Hindlimb muscle (tissue), 1 donor: ENCODE measurements at regions not wholly inside any gene's neighbourhood (a gene's known extent, or its start where the extent isn't known, plus 50 kb on each side); places are given as distances from the start of the nearest gene placed in this dataset.

ENCODE experiments used
- DNase-seq: peaks from one replicate; pipeline ENCODE4 v3.0.0-alpha.2; 2013

DNA sequence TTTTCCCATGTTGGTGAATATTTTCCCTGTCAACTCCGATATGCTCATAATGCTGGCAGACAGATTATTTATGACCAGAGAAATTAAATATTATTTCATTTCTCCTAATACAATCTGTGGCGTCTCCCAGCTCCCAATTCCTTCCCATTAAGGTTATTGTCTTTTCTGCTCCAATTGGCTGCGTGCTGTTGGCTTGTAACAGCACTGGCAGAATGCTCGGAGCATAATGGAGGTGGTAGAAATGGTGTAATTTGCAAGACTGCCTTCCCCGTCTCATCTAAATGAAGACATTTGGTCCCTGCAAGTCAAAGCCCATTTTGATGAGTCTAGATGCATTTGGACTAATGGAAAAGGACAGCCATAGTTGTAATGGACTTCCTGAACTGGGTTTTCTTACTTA, 601.7 kb downstream of the BRINP1 start:
- DNase-seq: no peak

DNA sequence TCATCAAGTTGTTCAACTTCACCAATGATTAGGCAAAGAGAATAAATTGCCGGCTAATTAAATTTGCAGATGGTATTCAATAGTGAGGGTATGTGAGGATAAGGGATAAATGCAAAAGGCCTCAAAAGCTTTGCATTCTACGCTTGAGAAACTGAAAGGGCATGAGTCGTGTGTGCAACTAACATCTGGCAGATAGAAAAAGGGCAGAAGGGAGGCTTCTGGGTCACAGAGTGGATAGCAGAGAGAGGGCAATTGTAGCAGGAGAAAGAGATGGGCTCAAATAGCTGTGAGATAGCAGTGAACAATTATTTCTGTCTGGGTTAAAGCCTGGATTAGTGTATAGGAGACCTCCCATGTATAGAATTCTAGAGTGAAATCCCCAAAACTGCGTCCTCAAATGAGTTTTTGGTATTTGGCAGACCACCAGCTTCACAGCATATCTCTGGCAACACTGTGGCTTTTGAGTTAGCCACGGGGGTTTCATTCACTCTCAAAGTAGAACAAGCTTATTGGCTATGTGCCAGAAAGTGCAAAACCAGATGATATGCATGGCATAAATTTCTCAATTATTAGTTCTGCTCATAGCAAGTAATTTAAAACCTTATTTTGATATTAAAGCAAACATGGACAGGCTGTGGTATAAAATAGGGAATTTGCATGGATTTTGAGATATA, 586.3 kb downstream of the BRINP1 start:
- no peak for DNase-seq

DNA sequence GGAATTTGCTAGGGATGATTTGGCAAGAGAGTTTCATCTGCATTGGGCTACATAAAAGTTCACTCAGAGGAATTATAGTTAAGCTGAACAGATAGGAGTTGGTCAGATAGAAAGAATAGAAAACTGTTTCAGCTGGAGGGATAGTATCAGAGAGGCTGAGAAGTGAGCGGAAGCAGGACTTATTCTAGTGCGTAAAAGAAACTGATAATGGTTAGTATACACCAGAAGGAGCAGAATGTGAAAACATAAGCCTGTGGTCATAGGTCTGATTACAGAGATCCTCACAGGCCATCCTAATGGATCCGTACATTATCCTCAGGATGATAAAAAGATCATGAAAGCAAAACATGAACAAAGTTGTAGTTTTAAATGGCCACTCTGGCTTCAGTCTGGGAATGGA, 585.2 kb downstream of the BRINP1 start:
- DNase-seq: no peak

DNA sequence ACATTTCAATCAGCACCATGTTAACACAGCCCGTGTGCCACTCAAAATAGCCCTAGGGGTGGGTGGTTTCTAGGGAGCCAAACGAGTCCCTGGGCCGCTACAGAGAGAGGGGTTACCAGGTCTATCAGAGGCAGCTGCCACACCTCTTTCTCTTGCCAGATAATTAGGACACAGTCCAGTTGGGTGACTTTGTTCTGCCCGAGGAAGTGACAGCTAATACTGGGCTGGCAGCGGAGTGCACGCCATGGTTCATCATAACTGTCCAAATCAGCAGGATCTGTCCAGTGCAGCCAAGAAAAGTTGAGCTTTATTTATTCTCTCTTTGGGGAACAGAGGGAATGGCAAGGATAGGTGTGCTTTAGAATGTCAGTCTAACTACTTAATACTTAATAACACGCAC, 583.8 kb downstream of the BRINP1 start:
- no peak for DNase-seq

DNA sequence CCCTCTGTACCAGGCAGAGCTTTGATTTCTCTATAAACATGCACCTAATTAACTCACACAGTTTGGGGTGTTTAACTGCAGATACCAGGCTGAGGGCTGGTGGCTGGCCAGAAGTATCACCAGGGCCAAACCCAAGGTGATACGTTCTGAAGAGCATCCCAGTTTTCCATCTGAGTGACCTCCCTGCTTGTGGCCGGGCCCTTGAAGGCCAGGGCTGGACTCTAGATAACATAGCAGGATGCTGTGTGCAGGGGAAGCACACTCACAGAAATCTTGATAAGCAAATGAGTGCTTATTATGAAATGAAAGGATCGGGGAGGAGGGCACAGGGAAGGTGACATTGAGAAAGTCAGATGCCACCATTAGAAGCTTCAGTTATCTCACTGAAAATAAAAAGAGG, 582.4 kb downstream of the BRINP1 start:
- DNase-seq: no peak

DNA sequence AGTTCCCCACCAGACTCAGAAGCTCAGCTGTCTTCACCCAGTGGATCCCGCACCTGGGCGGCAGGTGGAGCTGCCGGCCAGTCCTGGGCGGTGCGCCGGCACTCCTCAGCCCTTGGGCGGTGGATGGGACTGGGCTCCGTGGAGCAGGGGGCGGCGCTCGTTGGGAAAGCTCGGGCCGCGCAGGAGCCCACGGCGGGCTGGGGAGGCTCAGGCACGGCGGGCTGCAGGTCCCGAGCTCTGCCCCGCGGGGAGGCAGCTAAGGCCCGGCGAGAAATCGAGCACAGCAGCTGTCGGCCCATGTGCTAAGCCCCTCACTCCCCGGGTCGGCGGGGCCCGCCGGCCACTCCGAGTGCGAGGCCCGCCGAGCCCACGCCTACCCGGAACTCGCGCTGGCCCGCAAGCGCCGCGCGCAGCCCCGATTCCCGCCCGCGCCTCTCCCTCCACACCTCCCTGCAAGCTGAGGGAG, 560.0 kb downstream of the BRINP1 start:
- no peak for DNase-seq

DNA sequence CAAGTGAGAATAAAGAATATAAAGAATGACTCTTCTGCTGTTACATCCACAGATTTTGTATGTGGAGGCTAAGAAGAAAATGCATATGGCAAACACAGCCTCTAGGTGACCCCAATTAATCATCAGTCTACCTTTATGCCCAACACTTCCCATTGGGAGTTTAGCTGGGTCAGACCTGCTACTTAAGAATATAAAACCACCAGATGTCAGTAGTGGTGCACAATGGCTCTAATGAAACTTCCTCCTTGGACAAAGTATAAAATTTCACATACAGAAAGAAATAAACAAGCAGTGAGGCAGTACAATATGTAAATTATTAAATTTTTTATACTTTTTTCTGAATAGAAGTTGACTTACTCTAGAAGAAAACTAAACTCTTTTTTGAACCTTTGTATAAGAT, 539.9 kb downstream of the BRINP1 start:
- peak; percentile 4 for DNase-seq

DNA sequence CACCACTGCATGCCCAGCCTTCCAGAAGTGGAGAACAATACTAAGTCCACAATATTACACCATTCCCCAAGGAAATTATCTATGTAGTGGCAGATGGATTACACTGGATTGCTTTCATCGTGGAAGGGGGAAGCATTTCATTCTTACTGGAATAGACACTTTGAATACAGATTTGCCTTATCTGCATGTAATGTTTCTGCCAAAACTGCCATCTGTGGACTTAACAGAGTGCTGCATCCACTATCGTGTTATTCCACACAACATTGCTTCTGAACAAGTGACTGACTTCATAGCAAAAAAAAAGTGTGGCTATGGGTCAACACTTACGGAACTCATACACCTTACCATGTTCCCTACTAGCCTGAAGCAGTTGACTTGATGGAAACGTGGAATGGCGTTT, 536.9 kb downstream of the BRINP1 start:
- DNase-seq: no peak

DNA sequence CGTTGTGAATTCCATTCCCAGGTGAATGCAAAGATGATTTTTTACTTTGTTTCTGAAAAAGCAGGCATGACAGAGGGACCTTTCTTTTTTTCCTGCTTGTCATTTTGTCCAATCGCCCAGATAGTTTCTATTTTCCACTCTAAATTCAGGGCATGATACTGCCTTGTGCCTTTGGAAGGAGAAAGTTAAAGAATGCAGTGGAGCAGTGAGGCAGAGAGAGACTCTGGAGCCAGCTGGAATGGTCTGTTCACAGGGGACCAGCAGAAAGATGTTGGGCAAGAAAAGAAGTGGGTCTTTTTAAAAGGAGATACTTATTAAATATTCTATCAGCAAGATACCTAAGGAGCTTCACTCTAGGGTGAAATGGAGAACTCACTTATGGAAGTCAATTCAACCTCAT, 532.3 kb downstream of the BRINP1 start:
- no peak for DNase-seq

DNA sequence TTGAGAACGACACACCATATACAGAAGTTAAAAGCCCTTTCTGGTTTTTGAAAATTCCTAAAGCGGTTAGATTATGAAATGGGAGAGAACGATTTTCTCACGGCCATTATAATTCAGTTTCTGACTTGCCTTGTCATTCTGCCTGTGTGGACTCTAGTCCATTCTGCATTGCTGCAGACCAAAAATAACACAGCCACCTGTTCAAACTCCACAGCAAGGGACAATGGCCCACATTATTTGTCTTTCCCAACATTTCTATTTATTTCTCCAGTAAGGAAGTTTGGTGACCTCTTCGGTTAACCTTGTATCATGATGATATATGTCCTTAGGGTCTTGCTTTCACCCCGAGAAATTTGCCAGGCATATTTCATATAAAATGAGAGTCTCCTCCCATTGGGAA, 497.7 kb downstream of the BRINP1 start:
- no peak for DNase-seq

DNA sequence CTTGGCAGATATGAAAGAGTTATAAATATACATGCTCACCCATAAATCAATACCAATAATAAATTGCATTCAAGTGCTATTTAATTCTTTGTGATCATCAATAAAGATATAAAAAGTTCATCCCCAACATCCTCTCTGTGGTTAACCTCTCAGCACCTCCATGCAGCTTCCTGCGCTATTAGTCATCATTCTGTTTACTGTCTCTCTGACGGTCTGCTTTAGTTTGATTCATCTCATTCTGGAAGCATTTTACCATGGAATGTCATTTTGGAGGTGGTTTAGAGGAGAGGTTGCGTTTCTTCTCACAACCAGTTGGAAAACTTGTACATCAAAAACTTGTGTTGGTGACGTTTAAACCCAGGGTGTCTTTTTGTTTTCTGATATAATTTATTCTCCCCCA, 486.6 kb downstream of the BRINP1 start:
- DNase-seq: no peak

DNA sequence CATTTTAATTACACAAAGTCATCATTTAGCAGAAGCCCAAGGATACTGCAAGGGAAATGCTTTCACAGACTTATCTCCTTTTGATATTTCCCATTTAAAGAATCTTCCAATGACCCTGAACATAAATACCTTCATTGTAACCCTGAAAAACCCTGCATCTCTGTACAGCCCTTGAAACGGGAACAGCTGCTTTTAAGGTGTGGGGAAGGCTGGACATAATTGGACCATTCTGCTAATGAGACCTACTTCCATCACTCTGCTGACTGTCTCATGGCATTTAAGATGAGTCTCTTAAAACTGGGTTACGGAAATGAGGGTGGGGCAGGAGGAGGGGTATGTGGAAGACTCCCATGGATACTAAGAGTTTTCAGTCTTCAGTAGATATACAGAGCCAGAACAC, 485.8 kb downstream of the BRINP1 start:
- DNase-seq: no peak

DNA sequence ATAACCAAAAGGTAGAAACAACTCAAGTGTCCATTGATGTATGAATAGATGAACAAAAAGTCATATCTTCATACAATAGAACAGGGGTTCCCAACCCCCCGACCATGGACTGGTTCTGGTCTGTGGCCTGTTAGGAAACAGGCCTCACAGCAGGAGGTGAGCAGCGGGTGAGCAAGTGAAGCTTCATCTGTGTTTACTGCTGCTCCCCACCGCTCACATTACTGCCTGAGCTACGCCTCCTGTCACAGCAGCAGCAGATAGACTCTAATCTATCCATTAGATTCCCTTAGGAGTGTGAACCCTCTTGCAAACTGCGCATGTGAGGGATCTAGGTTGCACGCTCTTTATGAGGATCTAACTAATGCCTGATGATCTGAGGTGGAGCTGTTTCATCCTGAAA, 478.0 kb downstream of the BRINP1 start:
- no peak for DNase-seq

DNA sequence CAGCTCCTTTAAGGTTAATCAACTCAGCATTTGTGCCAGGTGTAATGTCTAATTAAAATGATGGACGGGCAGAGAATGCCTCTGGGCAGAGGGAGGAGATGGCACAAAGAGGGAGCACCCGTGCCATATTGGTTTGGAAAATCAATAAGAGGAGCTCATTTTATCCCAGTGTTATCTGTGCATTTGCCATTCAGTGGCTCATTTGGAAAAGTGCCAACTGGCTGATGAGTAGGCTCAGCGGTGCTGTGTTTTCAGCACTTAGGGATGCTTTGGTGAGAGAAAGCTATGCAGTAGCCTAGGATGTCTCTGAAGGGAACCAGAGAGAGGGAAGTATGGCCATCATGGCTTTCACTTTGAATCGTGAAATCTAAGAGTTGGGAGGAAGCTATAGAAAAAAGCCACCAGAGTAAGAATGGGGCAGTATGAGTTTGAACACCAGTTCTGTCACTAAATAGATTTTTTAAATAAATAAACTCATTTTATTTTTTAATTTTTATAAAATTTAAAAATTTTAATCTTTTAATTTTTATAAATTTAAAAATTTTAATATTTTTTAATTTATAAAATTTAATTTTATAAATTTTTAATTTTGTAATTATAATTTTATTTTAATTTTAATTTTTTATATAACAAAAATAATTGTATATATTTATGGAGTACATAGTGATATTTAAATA, 472.8 kb downstream of the BRINP1 start:
- no peak for DNase-seq

DNA sequence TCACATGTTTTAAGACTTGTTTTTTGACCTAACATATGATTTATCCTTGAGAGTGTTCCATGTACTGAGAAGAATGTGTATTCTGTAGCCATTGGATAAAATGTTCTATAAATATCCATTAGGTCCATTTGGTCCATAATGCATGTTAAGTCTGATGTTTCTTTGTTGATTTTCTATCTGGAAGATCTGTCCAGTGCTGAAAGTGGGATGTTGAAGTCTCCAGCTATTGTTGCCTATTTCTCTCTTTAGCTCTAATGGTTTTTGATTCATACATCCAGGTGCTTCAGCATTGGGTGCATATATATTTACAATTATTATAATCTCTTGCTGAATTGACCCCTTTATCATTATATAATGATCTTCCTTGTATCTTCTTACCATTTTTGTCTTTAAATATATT, 451.1 kb downstream of the BRINP1 start:
- no peak for DNase-seq

DNA sequence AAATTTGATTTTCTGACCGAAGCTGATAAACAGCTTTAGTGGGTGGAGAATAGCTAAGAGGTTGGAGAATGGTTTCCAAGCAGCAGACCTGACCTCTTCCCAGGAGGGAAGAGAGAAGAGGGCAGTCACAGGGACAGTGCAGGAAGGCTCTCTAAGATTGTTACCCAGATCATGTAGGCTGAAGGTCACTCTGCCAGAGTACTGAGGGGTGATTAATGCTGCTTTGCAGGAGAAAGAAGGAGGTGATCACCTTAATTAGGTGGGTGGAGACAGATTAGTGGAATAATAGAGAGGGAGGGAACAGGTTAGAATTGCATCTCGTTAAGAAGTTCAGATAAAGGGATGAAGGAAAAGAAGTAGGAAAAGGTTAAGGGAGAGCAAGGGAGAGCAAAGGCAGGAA, 440.5 kb downstream of the BRINP1 start:
- no peak for DNase-seq

DNA sequence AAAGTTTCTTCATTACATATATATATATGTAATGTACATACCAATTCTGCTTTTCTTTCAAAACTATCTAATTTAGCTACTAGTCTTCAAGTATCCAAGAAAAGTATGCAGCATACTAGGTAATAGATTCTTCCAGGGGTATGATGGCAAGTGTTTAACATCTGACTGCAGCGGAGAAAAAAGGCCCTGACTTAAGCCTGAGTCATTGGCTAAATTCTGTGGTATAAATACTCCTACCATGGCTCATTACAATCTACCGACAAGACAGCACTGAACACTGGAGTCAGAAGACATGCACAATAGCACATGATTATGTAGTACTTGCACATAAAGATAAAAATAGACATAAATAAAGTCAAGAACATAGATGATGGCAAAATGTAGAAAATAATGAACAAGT, 439.9 kb downstream of the BRINP1 start:
- no peak for DNase-seq

DNA sequence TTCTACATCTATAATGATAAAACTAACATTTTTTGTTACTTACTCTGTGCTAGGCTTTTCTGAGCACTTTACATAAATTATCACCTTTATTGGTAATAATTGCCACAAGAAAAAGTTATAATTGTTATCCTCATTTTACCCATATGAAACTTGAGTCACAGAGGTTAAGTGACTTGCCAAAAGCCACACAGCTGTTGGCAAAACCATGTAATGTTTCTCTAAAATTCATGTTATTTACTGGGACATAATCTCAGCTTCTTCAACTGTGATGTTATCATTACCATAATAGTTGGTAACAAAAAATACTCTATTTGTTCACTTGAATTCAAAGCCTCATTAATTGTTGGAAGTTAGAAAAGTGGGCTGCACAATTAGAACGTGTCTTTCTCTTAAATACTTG, 437.3 kb downstream of the BRINP1 start:
- no peak for DNase-seq

DNA sequence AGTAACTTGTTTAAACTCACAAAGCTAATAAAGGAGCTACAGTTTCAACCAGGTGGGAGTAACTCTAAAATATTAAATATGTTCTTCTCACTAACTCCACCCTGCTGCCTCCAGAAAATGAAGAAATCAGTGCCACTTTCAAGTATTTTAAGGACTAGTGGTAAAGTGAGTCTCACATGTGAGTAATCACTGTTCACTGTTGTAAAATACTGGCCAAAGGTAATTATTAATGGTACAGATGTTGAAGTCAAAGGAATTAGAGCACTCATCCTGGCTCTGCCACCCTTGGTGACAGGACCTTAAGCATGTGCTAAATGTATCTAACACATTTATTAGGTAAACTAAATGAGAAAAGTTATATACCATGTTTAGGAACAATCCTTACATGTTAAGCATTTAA, 430.7 kb downstream of the BRINP1 start:
- no peak for DNase-seq

DNA sequence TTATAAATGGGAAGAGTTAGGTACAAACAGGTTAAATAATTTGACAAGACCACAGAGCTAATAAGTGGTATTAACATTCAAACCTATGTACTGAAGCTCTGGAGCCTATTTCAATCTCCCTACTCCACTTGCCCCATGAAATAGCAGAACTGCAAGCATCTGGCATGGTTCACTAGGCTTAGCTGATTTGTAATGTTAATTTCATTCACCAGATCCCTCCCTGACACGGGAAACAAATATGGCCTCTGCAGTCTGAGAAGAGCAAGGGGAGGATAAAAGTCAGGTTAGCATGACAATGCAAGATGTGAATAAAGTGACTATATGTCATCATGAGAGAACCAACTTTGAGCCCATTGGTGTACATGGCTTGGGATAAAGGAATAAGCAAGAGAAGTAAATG, 428.8 kb downstream of the BRINP1 start:
- DNase-seq: no peak

DNA sequence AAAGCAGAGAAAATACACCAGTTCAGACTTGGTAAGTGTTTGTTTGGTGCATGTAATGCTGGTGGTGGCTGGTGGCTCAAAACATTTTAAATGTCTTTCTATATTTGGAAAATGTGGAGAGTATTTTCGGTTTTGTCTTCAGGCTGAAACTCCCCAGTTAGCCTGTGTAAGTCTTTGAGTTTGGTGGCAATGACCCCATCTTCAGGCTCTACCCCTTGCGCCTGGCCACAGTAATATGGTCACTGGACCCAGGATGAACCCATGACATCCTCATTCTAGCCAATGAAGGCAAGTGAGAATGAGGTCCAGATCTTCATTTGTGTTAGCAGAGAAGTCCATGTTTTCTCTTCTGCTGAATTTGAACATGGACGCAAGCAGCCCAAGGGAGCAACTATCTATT, 422.6 kb downstream of the BRINP1 start:
- no peak for DNase-seq

DNA sequence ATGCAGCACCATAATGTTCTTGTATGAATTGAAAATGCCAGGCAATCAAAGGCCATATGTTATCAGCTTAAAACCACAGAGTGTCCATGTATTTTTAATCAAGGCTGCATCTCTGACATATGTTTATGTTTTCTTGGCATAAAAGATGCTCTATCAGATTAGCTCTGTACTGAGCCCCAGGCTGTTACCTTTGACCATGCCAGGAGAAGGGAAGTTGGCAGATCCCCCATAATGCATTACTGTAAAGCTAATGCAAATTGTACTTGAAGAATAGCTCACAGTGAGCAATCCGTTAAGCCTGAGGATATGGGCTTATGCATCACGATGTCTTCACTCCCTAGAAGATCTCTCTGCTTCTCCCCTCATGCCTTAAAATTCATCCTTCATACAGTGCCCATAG, 414.4 kb downstream of the BRINP1 start:
- no peak for DNase-seq

DNA sequence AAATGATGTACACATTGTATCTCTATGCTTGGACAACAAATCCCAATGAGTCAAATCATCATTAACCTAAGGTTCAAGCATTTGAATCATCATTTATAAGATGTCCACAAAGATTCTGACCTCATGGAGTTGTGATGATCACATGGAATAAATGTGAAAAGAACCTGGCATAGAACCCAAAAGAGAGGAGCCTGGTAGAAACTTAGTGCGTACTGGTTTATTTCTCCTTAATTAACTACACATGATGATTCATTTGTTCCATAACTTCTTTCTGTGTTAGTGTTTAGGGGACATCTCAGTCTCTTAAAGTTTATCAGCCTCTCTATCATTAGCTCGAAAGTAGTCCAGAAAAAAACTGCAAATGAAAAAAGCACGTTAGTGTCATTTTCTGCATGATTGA, 411.6 kb downstream of the BRINP1 start:
- no peak for DNase-seq

DNA sequence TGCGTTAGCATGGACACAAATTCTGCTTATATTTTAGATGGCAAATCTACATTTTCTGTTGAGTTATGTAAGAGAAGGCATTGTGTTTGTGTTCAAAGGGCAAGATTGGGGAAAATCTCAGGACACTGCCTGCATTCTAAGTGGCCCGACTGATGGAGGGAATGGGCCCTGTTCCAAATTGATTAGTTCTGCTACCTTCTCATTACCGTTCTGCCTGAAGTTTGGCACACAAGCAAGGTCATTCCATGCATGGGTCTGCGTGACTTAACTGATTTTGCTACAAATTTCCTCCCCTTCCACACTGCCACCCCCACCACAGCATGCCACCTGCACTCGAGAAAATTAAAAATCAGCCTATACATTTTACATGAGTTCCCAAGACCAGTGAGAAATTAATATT, 409.9 kb downstream of the BRINP1 start:
- DNase-seq: no peak

DNA sequence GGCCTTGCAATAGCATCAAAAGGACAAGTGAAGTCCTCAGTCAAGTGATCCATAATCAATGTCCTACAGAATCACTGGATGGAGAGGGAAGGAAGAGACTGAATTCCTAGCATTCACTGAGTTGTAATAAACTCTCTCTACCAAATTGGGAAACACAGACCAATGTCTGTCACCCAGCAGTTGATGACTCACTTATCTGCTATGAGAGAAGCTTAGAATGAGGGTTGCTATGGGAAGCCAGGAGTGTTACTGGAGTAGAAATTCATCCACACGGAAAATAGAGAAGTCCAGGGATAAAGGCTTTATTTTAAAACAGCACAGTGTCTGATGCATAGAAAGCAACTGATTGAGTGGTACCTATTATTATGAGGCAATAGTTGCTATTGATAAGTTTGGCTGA, 407.4 kb downstream of the BRINP1 start:
- no peak for DNase-seq
